GM23338 (cell line): ENCODE measurements at regions not wholly inside any gene's neighbourhood (a gene's known extent, or its start where the extent isn't known, plus 50 kb on each side); places are given as distances from the start of the nearest gene placed in this dataset.

Experiments
- ATAC-seq: fragments of 200-7000 bp; cut with Tn5 transposase; 3 replicates; pipeline ENCODE4 v1.9.1; 2020
- DNase-seq: peaks from one replicate; pipeline ENCODE4 v3.0.0-alpha.2; 2015; ENCODE audit warnings: low spot score
- H2AFZ ChIP-seq: fragments of 200-600 bp; sonication (generic); 2 replicates; pipeline ENCODE4 v1.8.0; 2016; ENCODE audit warnings: antibody characterized with exemption, mild to moderate bottlenecking, moderate library complexity
- H3F3A ChIP-seq: fragments of 200-600 bp; sonication (generic); replicated peaks from 2 replicates; pipeline ENCODE4 v1.8.0; 2017; ENCODE audit warnings: antibody characterized with exemption, mixed run types, low read depth
- H3K27ac ChIP-seq: fragments of 200-600 bp; sonication (generic); 2 replicates; pipeline ENCODE4 v1.6.1; 2016; ENCODE audit warnings: low read depth
- H3K27me3 ChIP-seq: fragments of 200-600 bp; sonication (generic); 2 replicates; pipeline ENCODE4 v1.8.0; 2016; ENCODE audit warnings: mild to moderate bottlenecking, mixed run types, moderate library complexity; ENCODE audit not compliant: insufficient read depth
- H3K36me3 ChIP-seq: fragments of 200-600 bp; sonication (generic); 2 replicates; pipeline ENCODE4 v1.8.0; 2016; ENCODE audit warnings: mild to moderate bottlenecking; ENCODE audit not compliant: insufficient read depth
- H3K4me1 ChIP-seq: fragments of 200-600 bp; sonication (generic); 2 replicates; pipeline ENCODE4 v1.8.0; 2016; ENCODE audit warnings: mild to moderate bottlenecking, moderate library complexity; ENCODE audit not compliant: insufficient read depth
- H3K4me2 ChIP-seq: fragments of 200-600 bp; sonication (generic); 2 replicates; pipeline ENCODE4 v1.7.1; 2017; ENCODE audit warnings: mixed run types
- H3K4me3 ChIP-seq: fragments of 200-600 bp; sonication (generic); 2 replicates; pipeline ENCODE4 v1.6.1; 2016; ENCODE audit warnings: mixed run types
- H3K79me2 ChIP-seq: fragments of 200-600 bp; sonication (generic); replicated peaks from 2 replicates; pipeline ENCODE4 v1.8.0; 2017; ENCODE audit warnings: mild to moderate bottlenecking; ENCODE audit not compliant: insufficient read depth
- H3K9me2 ChIP-seq: fragments of 200-600 bp; sonication (generic); 2 replicates; pipeline ENCODE4 v1.8.0; 2017; ENCODE audit not compliant: insufficient read depth
- H4K20me1 ChIP-seq: fragments of 200-600 bp; sonication (generic); replicated peaks from 2 replicates; pipeline ENCODE4 v1.8.0; 2017; ENCODE audit warnings: mild to moderate bottlenecking; ENCODE audit not compliant: insufficient read depth
- H3K27ac Mint-ChIP-seq: 2 replicates; pipeline ENCODE4 v1.8.0; 2020; ENCODE audit warnings: inconsistent platforms, mild to moderate bottlenecking, moderate library complexity, mixed read lengths
- H3K27me3 Mint-ChIP-seq: 3 replicates; pipeline ENCODE4 v1.8.0; 2022; ENCODE audit warnings: low read depth, mild to moderate bottlenecking, moderate library complexity, mixed read lengths, inconsistent platforms; ENCODE audit not compliant: insufficient read depth, poor library complexity
- H3K36me3 Mint-ChIP-seq: 3 replicates; pipeline ENCODE4 v1.8.0; 2021; ENCODE audit warnings: low read depth, mild to moderate bottlenecking, inconsistent platforms, moderate library complexity, mixed read lengths
- H3K4me1 Mint-ChIP-seq: 3 replicates; pipeline ENCODE4 v1.8.0; 2020; ENCODE audit warnings: mild to moderate bottlenecking, inconsistent platforms, mixed read lengths
- H3K4me3 Mint-ChIP-seq: 3 replicates; pipeline ENCODE4 v1.8.0; 2021; ENCODE audit warnings: moderate library complexity, mild to moderate bottlenecking, inconsistent platforms, mixed read lengths
- H3K9me3 Mint-ChIP-seq: 3 replicates; pipeline ENCODE4 v1.8.0; 2020; ENCODE audit warnings: moderate library complexity, mild to moderate bottlenecking, inconsistent platforms, mixed read lengths
- CREB1 ChIP-seq: fragments of 250-450 bp; sonication (Bioruptor Pico); IDR thresholded peaks from 2 replicates; pipeline ENCODE4 v1.5.0; 2020; ENCODE audit warnings: low read depth, mild to moderate bottlenecking, moderate library complexity
- CTCF ChIP-seq, 2 experiments: fragments of 200-600 bp in 1 of 2; sonication (generic) in 1 of 2; conservative IDR thresholded peaks; 2 replicates each; pipeline versions ENCODE4 v1.5.1 to v1.6.1; 2016 to 2017; ENCODE audit warnings: antibody characterized with exemption in 2 of 2, low read depth in 2 of 2, mild to moderate bottlenecking in 2 of 2, moderate library complexity in 1 of 2
- ETS1 ChIP-seq: IDR thresholded peaks from 2 replicates; pipeline ENCODE4 v1.6.1; 2016; ENCODE audit warnings: antibody characterized with exemption
- EZH2 ChIP-seq: fragments of 200-600 bp; sonication (generic); IDR thresholded peaks from one replicate; pipeline ENCODE4 v1.8.0; 2017; ENCODE audit warnings: antibody characterized with exemption, mild to moderate bottlenecking, low read depth; ENCODE audit not compliant: unreplicated experiment
- EZH2phosphoT487 ChIP-seq: fragments of 200-600 bp; sonication (generic); IDR thresholded peaks from one replicate; pipeline ENCODE4 v1.8.1; 2018; ENCODE audit warnings: antibody characterized with exemption; ENCODE audit not compliant: unreplicated experiment
- JUNB ChIP-seq: IDR thresholded peaks from one replicate; pipeline ENCODE4 v1.6.1; 2016; ENCODE audit warnings: antibody characterized with exemption; ENCODE audit not compliant: unreplicated experiment
- NANOG ChIP-seq: IDR thresholded peaks from 2 replicates; pipeline ENCODE4 v1.6.1; 2016; ENCODE audit warnings: antibody characterized with exemption, borderline replicate concordance
- POLR2AphosphoS5 ChIP-seq: IDR thresholded peaks from 2 replicates; pipeline ENCODE4 v1.6.1; 2016; ENCODE audit warnings: antibody characterized with exemption, low read depth
- REST ChIP-seq: IDR thresholded peaks from one replicate; pipeline ENCODE4 v1.6.1; 2018; ENCODE audit warnings: antibody characterized with exemption; ENCODE audit not compliant: unreplicated experiment
- STAT1 ChIP-seq: IDR thresholded peaks from one replicate; pipeline ENCODE4 v1.6.1; 2016; ENCODE audit warnings: antibody characterized with exemption; ENCODE audit not compliant: unreplicated experiment
- ZNF114 ChIP-seq: fragments of 250-450 bp; sonication (Bioruptor Pico); IDR thresholded peaks from 2 replicates; pipeline ENCODE4 v1.5.0; 2020; ENCODE audit warnings: mild to moderate bottlenecking, moderate library complexity
- ZNF331 ChIP-seq: fragments of 250-450 bp; sonication (Bioruptor Pico); IDR thresholded peaks from 2 replicates; pipeline ENCODE4 v1.5.0; 2020; ENCODE audit warnings: low read depth, mild to moderate bottlenecking, moderate library complexity
- TF ChIP-seq, protein P1 (sequence below): fragments of 250-450 bp; sonication (Bioruptor Pico); IDR thresholded peaks from 2 replicates; pipeline ENCODE4 v1.5.0; 2020; ENCODE audit warnings: mild to moderate bottlenecking, moderate library complexity

DNA sequence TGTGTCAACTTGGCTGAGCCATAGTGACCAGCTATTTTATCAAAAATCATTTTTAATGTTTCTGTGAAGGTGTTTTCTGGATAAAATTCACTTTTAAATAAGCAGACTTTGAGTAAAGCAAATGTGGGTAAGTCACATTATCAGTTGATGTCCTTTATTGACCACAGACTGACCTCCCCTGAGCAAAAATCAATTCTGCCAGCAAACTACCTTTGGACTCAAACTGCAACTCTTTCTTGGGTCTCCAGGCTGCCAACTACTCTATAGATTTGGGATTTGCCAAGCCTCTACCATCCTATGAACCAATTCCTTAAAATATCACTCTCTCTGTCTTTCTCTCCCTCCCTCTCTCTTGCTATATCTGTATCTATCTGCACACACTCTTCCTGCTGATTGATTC is 1571.7 kb upstream of the NUDT12 start:
- Histone ChIP-seq H3K9me2 (no peaks in the 10 kb centered on the region), H2AFZ (no peak overlapping the region), H3F3A (no peaks in the 10 kb centered on the region), H4K20me1 (no peaks in the 10 kb centered on the region), H3K4me3 (no peak overlapping the region), H3K36me3 (no peaks in the 10 kb centered on the region), H3K4me2 (no peak overlapping the region), H3K79me2 (no peaks in the 10 kb centered on the region), H3K27me3 (no peaks in the 10 kb centered on the region), H3K4me1 (no peaks in the 10 kb centered on the region), H3K27ac (no peak overlapping the region)
- Mint-ChIP-seq H3K9me3 (no peaks in the 10 kb centered on the region), H3K4me1 (no peaks in the 10 kb centered on the region), H3K36me3 (no peaks in the 10 kb centered on the region), H3K27me3 (no peaks in the 10 kb centered on the region), H3K4me3 (no peak overlapping the region), H3K27ac (no peak overlapping the region)
- no peak for ATAC-seq
- TF ChIP-seq, protein P1, sequence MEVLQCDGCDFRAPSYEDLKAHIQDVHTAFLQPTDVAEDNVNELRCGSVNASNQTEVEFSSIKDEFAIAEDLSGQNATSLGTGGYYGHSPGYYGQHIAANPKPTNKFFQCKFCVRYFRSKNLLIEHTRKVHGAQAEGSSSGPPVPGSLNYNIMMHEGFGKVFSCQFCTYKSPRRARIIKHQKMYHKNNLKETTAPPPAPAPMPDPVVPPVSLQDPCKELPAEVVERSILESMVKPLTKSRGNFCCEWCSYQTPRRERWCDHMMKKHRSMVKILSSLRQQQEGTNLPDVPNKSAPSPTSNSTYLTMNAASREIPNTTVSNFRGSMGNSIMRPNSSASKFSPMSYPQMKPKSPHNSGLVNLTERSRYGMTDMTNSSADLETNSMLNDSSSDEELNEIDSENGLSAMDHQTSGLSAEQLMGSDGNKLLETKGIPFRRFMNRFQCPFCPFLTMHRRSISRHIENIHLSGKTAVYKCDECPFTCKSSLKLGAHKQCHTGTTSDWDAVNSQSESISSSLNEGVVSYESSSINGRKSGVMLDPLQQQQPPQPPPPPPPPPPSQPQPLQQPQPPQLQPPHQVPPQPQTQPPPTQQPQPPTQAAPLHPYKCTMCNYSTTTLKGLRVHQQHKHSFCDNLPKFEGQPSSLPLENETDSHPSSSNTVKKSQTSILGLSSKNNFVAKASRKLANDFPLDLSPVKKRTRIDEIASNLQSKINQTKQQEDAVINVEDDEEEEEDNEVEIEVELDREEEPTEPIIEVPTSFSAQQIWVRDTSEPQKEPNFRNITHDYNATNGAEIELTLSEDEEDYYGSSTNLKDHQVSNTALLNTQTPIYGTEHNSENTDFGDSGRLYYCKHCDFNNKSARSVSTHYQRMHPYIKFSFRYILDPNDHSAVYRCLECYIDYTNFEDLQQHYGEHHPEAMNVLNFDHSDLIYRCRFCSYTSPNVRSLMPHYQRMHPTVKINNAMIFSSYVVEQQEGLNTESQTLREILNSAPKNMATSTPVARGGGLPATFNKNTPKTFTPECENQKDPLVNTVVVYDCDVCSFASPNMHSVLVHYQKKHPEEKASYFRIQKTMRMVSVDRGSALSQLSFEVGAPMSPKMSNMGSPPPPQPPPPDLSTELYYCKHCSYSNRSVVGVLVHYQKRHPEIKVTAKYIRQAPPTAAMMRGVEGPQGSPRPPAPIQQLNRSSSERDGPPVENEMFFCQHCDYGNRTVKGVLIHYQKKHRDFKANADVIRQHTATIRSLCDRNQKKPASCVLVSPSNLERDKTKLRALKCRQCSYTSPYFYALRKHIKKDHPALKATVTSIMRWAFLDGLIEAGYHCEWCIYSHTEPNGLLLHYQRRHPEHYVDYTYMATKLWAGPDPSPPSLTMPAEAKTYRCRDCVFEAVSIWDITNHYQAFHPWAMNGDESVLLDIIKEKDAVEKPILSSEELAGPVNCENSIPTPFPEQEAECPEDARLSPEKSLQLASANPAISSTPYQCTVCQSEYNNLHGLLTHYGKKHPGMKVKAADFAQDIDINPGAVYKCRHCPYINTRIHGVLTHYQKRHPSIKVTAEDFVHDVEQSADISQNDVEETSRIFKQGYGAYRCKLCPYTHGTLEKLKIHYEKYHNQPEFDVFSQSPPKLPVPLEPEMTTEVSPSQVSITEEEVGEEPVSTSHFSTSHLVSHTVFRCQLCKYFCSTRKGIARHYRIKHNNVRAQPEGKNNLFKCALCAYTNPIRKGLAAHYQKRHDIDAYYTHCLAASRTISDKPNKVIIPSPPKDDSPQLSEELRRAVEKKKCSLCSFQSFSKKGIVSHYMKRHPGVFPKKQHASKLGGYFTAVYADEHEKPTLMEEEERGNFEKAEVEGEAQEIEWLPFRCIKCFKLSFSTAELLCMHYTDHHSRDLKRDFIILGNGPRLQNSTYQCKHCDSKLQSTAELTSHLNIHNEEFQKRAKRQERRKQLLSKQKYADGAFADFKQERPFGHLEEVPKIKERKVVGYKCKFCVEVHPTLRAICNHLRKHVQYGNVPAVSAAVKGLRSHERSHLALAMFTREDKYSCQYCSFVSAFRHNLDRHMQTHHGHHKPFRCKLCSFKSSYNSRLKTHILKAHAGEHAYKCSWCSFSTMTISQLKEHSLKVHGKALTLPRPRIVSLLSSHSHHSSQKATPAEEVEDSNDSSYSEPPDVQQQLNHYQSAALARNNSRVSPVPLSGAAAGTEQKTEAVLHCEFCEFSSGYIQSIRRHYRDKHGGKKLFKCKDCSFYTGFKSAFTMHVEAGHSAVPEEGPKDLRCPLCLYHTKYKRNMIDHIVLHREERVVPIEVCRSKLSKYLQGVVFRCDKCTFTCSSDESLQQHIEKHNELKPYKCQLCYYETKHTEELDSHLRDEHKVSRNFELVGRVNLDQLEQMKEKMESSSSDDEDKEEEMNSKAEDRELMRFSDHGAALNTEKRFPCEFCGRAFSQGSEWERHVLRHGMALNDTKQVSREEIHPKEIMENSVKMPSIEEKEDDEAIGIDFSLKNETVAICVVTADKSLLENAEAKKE, result no peak
- TF ChIP-seq EZH2, result no peak
- no peak for TF ChIP-seq CREB1 (CRISPR knock-in tag)
- no peak for TF ChIP-seq CTCF (conservative IDR thresholded peaks at IDR 0.05; ENCODE audit: low read depth in 2 of 2)
- no peak for TF ChIP-seq ZNF331 (CRISPR knock-in tag)
- TF ChIP-seq ZNF114 (CRISPR knock-in tag), result no peak
- no peak for TF ChIP-seq ETS1
- no peak for TF ChIP-seq JUNB
- TF ChIP-seq POLR2AphosphoS5, result no peak
- no peak for TF ChIP-seq EZH2phosphoT487
- TF ChIP-seq REST, result no peak
- no peak for TF ChIP-seq NANOG
- no peak for TF ChIP-seq STAT1
- DNase-seq, result no peak
